ENCODE measurements at regions not wholly inside any gene's neighbourhood (a gene's known extent, or its start where the extent isn't known, plus 50 kb on each side); places are given as distances from the start of the nearest gene placed in this dataset.

- H3K27ac Mint-ChIP-seq = no peak overlapping the region
- no peaks in the 10 kb centered on the region for H3K36me3 Mint-ChIP-seq (ENCODE audit: low read depth)
- H3K27me3 Mint-ChIP-seq (ENCODE audit: insufficient read depth) = peaks cover 7% of the 10 kb centered on the region
- DNase-seq (ENCODE audit: low spot score) = no peak
- no peak overlapping the region for H3K4me3 Mint-ChIP-seq
- H3K9me3 Mint-ChIP-seq = peaks cover 6% of the 10 kb centered on the region
- H3K4me1 Mint-ChIP-seq (ENCODE audit: low read depth) = peaks cover 7% of the 10 kb centered on the region
- intact Hi-C loops (cut with micrococcal nuclease) = no loop called here
Observed at GRCh38 chr2:7878786-7879482, 802.9 kb upstream of the ID2 start.

DNA sequence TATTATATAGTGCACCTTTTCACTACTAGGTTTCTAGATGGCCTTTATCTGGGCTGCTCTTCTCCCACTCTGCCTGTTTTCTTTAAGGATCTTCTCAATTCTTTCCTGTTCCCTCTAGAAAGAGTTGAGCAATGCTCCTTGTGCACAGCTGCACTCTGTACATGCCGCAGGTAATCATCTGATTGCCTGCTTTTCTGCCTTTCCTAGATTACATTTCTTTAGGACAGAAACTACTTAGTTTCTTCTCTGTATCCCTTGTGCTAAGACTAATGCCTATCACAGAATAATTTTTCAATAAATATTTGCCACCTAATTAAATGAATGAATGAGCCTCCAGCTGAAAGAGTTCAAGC, 802.4 kb upstream of the ID2 start:
- peaks cover 7% of the 10 kb centered on the region for H3K4me1 Mint-ChIP-seq (ENCODE audit: low read depth)
- no peak overlapping the region for H3K4me3 Mint-ChIP-seq
- H3K27me3 Mint-ChIP-seq (ENCODE audit: insufficient read depth) = peaks cover 7% of the 10 kb centered on the region
- H3K27ac Mint-ChIP-seq = no peak overlapping the region
- intact Hi-C loops (cut with micrococcal nuclease) = no loop called here
- H3K36me3 Mint-ChIP-seq (ENCODE audit: low read depth) = no peaks in the 10 kb centered on the region
- H3K9me3 Mint-ChIP-seq = peaks cover 8% of the 10 kb centered on the region
- no peak for DNase-seq (ENCODE audit: low spot score)

DNA sequence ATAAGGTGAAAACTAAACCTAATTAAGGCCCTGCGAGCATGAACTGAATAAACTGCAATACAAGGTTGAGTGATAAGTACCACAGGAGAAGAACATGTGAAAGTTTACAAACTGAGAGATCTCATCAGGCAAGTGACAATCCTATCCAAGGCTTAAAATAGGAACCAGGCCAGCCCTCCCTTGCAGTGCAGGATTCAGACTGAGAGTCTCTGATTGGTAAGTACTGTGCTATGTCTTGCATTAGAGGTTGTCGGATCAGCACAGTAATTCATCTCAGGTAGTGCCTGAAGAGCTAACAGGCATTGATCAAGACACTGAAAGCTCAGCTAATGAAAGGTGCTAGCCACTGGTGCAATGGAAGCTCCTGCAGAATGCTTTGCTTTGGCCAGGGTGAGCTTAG, 801.7 kb upstream of the ID2 start:
- no peak for DNase-seq (ENCODE audit: low spot score)
- Mint-ChIP-seq H3K27me3 (ENCODE audit: insufficient read depth) (peaks cover 7% of the 10 kb centered on the region), H3K4me3 (no peak overlapping the region), H3K36me3 (ENCODE audit: low read depth) (no peaks in the 10 kb centered on the region), H3K9me3 (peaks cover 8% of the 10 kb centered on the region), H3K4me1 (ENCODE audit: low read depth) (peaks cover 7% of the 10 kb centered on the region), H3K27ac (no peak overlapping the region)
- intact Hi-C loops (cut with micrococcal nuclease) = no loop called here

GRCh38 chr2:7880566-7880965, 801.3 kb upstream of the ID2 start:
- Mint-ChIP-seq H3K9me3 (peaks cover 8% of the 10 kb centered on the region), H3K36me3 (ENCODE audit: low read depth) (no peaks in the 10 kb centered on the region), H3K27me3 (ENCODE audit: insufficient read depth) (peaks cover 7% of the 10 kb centered on the region), H3K4me3 (no peak overlapping the region), H3K27ac (no peak overlapping the region), H3K4me1 (ENCODE audit: low read depth) (peaks cover 7% of the 10 kb centered on the region)
- DNase-seq (ENCODE audit: low spot score) = no peak
- intact Hi-C loops (cut with micrococcal nuclease) = no loop called here

GRCh38 chr2:7881063-7881462, 800.8 kb upstream of the ID2 start:
- intact Hi-C loops (cut with micrococcal nuclease) = no loop called here
- no peaks in the 10 kb centered on the region for H3K36me3 Mint-ChIP-seq (ENCODE audit: low read depth)
- peaks cover 8% of the 10 kb centered on the region for H3K9me3 Mint-ChIP-seq
- no peak overlapping the region for H3K4me3 Mint-ChIP-seq
- H3K27ac Mint-ChIP-seq = no peak overlapping the region
- no peak for DNase-seq (ENCODE audit: low spot score)
- H3K27me3 Mint-ChIP-seq (ENCODE audit: insufficient read depth) = peaks cover 7% of the 10 kb centered on the region
- H3K4me1 Mint-ChIP-seq (ENCODE audit: low read depth) = peaks cover 7% of the 10 kb centered on the region

DNA sequence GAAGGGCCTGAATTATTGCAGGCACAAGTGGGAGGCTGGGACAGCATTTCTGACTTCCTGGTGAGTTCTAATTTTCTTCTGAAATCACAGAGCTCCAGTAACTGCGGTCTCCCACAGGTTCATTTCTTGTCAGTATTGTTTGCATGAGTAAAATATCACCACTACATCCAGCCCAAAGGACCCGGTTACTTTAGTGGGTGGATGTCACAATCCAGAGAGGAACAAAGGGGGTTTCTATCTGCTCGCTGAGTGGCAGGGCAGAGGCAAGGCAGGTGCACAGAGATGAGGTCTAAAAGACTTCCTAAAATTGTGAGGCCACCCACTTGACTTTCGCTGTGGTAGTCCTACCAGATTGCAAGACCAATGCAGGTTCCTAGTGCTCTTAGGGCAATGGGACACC, 800.4 kb upstream of the ID2 start:
- Mint-ChIP-seq H3K9me3 (peaks cover 8% of the 10 kb centered on the region), H3K27me3 (ENCODE audit: insufficient read depth) (peaks cover 5% of the 10 kb centered on the region), H3K36me3 (ENCODE audit: low read depth) (no peaks in the 10 kb centered on the region), H3K4me1 (ENCODE audit: low read depth) (peaks cover 7% of the 10 kb centered on the region), H3K27ac (no peak overlapping the region), H3K4me3 (no peak overlapping the region)
- DNase-seq (ENCODE audit: low spot score) = no peak
- intact Hi-C loops (cut with micrococcal nuclease) = no loop called here

GRCh38 chr2:7882296-7882695, 799.6 kb upstream of the ID2 start:
- H3K36me3 Mint-ChIP-seq (ENCODE audit: low read depth) = no peaks in the 10 kb centered on the region
- peaks cover 2% of the 10 kb centered on the region for H3K27me3 Mint-ChIP-seq (ENCODE audit: insufficient read depth)
- H3K4me3 Mint-ChIP-seq = no peak overlapping the region
- peaks cover 7% of the 10 kb centered on the region for H3K4me1 Mint-ChIP-seq (ENCODE audit: low read depth)
- H3K9me3 Mint-ChIP-seq = peaks cover 8% of the 10 kb centered on the region
- DNase-seq (ENCODE audit: low spot score) = no peak
- H3K27ac Mint-ChIP-seq = no peak overlapping the region
- intact Hi-C loops (cut with micrococcal nuclease) = no loop called here

DNA sequence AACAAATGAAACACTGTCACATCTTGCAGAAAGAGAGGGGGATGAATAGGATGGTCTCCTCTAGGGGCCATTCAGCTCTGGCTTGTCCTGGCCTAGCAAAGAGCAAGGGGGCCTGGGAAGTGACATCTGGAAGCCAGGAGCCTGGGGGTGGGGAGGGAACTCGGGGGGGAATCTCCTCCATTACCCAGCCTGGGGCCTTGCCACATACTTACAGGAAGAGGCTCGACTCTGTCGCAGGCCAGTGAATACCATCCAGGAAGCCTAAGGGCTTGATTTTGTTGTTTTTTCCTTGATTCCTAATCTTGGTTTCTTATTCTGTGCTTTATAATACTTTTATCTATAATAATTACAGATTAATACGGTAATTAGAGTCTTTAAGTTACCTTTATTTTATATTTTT, 797.5 kb upstream of the ID2 start:
- no peaks in the 10 kb centered on the region for H3K36me3 Mint-ChIP-seq (ENCODE audit: low read depth)
- peaks cover 7% of the 10 kb centered on the region for H3K4me1 Mint-ChIP-seq (ENCODE audit: low read depth)
- intact Hi-C loops (cut with micrococcal nuclease) = no loop called here
- no peak overlapping the region for H3K4me3 Mint-ChIP-seq
- DNase-seq (ENCODE audit: low spot score) = no peak
- H3K27me3 Mint-ChIP-seq (ENCODE audit: insufficient read depth) = peaks cover 2% of the 10 kb centered on the region
- H3K27ac Mint-ChIP-seq = no peak overlapping the region
- peaks cover 12% of the 10 kb centered on the region for H3K9me3 Mint-ChIP-seq

- Mint-ChIP-seq H3K27ac (no peak overlapping the region), H3K9me3 (peaks cover 12% of the 10 kb centered on the region), H3K4me3 (no peak overlapping the region), H3K27me3 (ENCODE audit: insufficient read depth) (peaks cover 2% of the 10 kb centered on the region), H3K4me1 (ENCODE audit: low read depth) (no peaks in the 10 kb centered on the region), H3K36me3 (ENCODE audit: low read depth) (no peaks in the 10 kb centered on the region)
- DNase-seq (ENCODE audit: low spot score) = no peak
- intact Hi-C loops (cut with micrococcal nuclease) = no loop called here
Observed at GRCh38 chr2:7886666-7887065, 795.2 kb upstream of the ID2 start.

- intact Hi-C loops (cut with micrococcal nuclease) = no loop called here
Observed at GRCh38 chr2:7887441-7887840, 794.4 kb upstream of the ID2 start.

GRCh38 chr2:7888876-7889275, 793.0 kb upstream of the ID2 start:
- Mint-ChIP-seq H3K36me3 (ENCODE audit: low read depth) (no peaks in the 10 kb centered on the region), H3K27ac (no peak overlapping the region), H3K9me3 (peaks cover 16% of the 10 kb centered on the region), H3K27me3 (ENCODE audit: insufficient read depth) (peaks cover 2% of the 10 kb centered on the region), H3K4me1 (ENCODE audit: low read depth) (no peaks in the 10 kb centered on the region), H3K4me3 (no peak overlapping the region)
- intact Hi-C loops (cut with micrococcal nuclease) = no loop called here
- no peak for DNase-seq (ENCODE audit: low spot score)

More at GRCh38 chr2:7887441-7887840, 794.4 kb upstream of the ID2 start:
- Mint-ChIP-seq H3K36me3 (ENCODE audit: low read depth) (no peaks in the 10 kb centered on the region), H3K9me3 (peaks cover 16% of the 10 kb centered on the region), H3K4me3 (no peak overlapping the region), H3K27me3 (ENCODE audit: insufficient read depth) (peaks cover 2% of the 10 kb centered on the region), H3K27ac (no peak overlapping the region), H3K4me1 (ENCODE audit: low read depth) (no peaks in the 10 kb centered on the region)
- no peak for DNase-seq (ENCODE audit: low spot score)

DNA sequence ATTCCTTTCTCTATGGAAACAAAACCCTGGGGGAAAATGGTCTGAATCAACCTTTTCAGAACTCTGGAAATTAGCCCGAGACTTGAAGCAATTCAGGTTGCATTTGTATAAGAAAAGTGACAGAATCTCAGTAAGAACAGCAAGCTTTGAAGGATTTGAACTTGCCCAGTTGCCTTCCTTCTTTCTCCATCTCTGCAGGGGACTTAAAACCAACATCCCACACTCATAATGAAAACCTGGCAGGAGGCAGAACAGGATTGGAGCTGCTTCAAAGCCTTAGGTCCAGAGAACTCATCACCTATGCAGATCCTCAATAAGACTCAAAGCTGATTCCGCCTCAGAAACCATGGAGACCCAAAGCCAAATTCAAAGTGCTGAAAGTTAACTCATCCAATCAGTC, 790.5 kb upstream of the ID2 start:
- Mint-ChIP-seq H3K4me1 (ENCODE audit: low read depth) (no peaks in the 10 kb centered on the region), H3K27me3 (ENCODE audit: insufficient read depth) (peaks cover 2% of the 10 kb centered on the region)
- intact Hi-C loops (cut with micrococcal nuclease) = no loop called here

GRCh38 chr2:7895289-7895688, 786.6 kb upstream of the ID2 start:
- Mint-ChIP-seq H3K27me3 (ENCODE audit: insufficient read depth) (peaks cover 2% of the 10 kb centered on the region), H3K27ac (no peak overlapping the region), H3K4me3 (no peak overlapping the region), H3K4me1 (ENCODE audit: low read depth) (peaks cover 15% of the 10 kb centered on the region), H3K36me3 (ENCODE audit: low read depth) (no peaks in the 10 kb centered on the region), H3K9me3 (peaks cover 17% of the 10 kb centered on the region)
- intact Hi-C loops (cut with micrococcal nuclease) = no loop called here
- no peak for DNase-seq (ENCODE audit: low spot score)

More for the DNA sequence above, 790.5 kb upstream of the ID2 start:
- H3K27ac Mint-ChIP-seq = no peak overlapping the region
- H3K36me3 Mint-ChIP-seq (ENCODE audit: low read depth) = no peaks in the 10 kb centered on the region
- peaks cover 21% of the 10 kb centered on the region for H3K9me3 Mint-ChIP-seq
- H3K4me3 Mint-ChIP-seq = no peak overlapping the region
- DNase-seq (ENCODE audit: low spot score) = no peak

DNA sequence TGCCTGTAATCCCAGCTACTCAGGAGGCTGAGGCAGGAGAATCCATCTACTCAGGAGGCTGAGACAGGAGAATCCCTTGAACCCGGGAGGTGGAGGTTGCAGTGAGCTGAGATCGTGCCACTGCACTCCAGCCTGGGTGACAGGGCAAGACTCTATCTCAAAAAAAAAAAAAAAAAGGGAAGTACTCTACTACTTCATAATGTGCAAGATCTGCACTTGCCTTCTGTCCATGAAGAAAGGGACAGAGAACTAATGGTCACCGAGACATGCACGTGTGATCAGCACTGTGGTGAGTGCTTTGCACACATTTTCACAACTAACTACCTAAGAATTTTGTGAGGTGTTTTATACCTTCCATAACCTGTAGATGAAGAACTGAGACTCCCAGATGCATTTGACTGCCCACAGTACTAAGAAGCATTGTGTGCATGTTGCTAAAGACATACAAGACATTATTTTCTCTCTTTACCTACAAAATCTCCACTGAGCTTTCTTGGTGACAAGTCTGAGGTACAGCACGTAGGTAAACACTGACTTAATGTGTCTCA, 784.8 kb upstream of the ID2 start:
- H3K27me3 Mint-ChIP-seq (ENCODE audit: insufficient read depth) = peaks cover 2% of the 10 kb centered on the region
- no peak for DNase-seq (ENCODE audit: low spot score)
- H3K36me3 Mint-ChIP-seq (ENCODE audit: low read depth) = no peaks in the 10 kb centered on the region
- peaks cover 23% of the 10 kb centered on the region for H3K4me1 Mint-ChIP-seq (ENCODE audit: low read depth)
- no peak overlapping the region for H3K27ac Mint-ChIP-seq
- intact Hi-C loops (cut with micrococcal nuclease) = no loop called here
- H3K9me3 Mint-ChIP-seq = peaks cover 14% of the 10 kb centered on the region
- H3K4me3 Mint-ChIP-seq = no peak overlapping the region

Data from activated T-helper 1 cell treated with anti-CD3 and anti-CD28 coated beads, Interleukin-12 subunit alpha, Interleukin-12 subunit beta, Interleukin-2, Interleukin-4 antibody, amounts not matched to agents 30 ng/mL and 10 ng/mL and 1 ng/mL, durations not matched to agents 14 hours and 24 hours and 36 hours (primary cell).